ENCODE measurements at regions not wholly inside any gene's neighbourhood (a gene's known extent, or its start where the extent isn't known, plus 50 kb on each side); places are given as distances from the start of the nearest gene placed in this dataset.
"Not testable (repeated sequence)": the region's sequence is repeated elsewhere in the genome, so short reads cannot be mapped to it uniquely, and the experiment has no call there.

DNA sequence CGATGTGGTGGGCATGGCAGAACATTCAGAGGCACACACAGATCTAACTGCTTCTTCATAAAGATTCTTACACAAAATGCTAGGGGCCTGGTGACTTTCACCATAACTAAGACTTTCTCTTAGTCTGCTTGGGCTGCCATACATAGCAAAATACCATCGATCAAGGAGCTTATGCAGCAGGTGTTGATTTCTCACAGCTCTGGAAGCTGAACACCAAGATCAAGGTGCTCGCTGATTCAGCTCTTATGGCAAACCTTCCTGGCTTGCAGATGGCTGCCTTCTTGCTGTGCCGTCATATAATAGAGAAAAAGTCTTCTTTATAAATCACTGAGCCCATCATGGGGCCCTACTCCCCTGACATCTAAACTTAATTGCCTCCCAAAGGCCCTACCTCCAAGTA is 487.3 kb downstream of the AJAP1 start:
- DNase-seq: no peak
- in situ Hi-C loops (cut with MboI; ENCODE audit: low pct_unique_long_range_greater_than_20kb, low sequenced_read_pairs): no loop called here

DNA sequence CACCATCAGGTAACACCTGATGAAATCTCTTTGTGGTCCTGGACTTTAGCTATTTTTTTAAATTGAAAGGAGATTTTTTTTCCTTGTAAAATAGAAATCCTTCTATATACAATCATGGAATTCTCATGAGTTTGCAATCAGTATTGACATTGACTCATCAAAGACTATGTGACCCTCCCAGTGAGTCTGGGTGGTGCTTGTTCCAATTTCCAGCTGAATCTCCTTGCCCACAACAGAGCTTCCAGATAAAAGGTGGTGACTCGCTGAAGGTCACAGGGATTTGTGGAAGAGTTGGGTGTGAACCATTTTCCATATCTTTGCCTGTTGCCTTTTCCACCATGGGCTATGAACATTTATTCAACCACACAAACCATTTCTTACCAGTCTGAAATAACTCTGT is 486.6 kb downstream of the AJAP1 start:
- no peak for DNase-seq
- in situ Hi-C loops (cut with MboI; ENCODE audit: low pct_unique_long_range_greater_than_20kb, low sequenced_read_pairs): no loop called here

DNA sequence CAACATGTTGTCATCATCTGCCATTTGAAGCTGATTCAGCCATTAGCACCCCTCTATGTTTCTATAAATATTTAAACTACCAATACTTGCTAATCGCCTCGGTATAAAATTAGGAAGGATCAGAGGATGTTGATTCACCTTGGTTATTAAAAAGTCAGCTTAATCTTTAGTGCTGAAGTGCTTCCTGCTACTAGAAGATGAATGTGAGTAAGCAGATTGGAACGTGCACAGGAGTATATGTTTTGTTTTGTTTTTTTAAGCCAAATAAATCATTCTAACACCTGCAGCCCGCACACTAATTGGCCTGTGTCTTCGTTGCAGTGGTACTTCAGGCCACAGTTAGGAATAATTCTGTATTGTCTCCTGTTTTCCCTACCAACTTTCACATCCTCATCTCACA is 485.7 kb downstream of the AJAP1 start:
- in situ Hi-C loops (cut with MboI; ENCODE audit: low pct_unique_long_range_greater_than_20kb, low sequenced_read_pairs): no loop called here
- DNase-seq: no peak

DNA sequence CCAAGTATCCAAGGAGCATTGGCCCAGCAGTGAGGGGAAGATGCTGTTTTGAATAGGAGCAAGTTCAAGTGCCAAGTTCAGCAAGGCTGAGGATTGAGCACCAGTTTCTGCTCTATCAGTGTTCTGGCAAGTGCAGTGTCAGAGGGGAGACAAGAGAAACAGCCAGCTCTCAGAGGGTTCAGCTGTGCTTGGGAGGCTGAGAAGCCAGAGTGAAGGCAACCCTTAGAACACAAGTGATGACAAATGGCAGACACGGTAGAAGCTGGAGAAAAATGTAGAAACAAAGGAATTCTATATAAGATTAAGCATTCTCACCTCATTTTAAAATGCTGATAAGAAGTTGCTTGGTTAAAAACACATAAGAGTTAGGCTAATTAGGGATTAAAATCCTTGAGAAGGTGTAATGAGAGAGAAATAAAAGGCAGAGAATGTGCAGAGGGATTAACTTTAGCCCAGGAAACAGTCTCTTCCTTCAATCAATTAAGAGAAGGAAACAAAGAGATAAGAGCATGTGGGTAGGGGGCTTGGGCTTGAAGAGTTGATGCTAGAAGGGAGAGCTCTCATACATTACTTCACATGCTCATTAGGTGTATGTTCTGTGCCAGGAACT is 475.4 kb downstream of the AJAP1 start:
- in situ Hi-C loops (cut with MboI; ENCODE audit: low pct_unique_long_range_greater_than_20kb, low sequenced_read_pairs): no loop called here
- DNase-seq: no peak

DNA sequence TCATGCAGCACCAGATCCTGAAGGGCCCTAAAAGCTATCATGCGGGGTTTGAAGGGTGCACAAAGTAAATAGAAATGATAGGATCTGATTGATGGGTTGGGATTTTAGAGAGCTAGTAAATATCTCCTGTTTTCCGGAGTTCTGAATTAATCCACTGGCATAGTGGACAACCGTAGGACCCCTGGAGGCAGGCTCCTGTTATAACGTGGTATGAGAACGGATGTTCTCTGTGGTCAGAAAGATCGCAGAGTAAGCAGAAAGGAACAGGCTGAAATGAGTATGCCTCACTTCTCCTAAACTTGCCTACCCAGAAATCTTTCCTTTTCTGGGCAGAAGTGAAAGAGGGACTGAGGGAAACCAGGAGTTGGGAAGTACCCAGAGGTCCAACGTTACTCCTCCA is 470.8 kb downstream of the AJAP1 start:
- in situ Hi-C loops (cut with MboI; ENCODE audit: low pct_unique_long_range_greater_than_20kb, low sequenced_read_pairs): no loop called here
- DNase-seq: no peak

DNA sequence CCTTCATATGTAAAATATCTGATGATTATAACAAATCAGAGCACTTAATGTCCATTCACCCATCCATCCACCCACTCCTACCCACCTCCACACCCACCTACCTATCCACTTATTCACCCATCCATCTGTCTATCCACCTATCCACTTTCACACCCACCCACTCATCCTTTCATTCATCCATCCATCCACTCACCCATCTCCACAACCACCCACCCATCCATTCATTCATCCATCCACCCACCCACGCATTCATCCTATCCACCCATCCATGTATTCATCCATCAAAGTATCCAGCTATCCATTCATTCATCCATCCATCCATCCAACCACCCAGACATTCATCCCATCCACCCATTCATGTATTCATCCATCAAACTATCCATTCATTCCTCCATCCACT is 466.1 kb downstream of the AJAP1 start:
- no peak for DNase-seq
- in situ Hi-C loops (cut with MboI; ENCODE audit: low pct_unique_long_range_greater_than_20kb, low sequenced_read_pairs): no loop called here

DNA sequence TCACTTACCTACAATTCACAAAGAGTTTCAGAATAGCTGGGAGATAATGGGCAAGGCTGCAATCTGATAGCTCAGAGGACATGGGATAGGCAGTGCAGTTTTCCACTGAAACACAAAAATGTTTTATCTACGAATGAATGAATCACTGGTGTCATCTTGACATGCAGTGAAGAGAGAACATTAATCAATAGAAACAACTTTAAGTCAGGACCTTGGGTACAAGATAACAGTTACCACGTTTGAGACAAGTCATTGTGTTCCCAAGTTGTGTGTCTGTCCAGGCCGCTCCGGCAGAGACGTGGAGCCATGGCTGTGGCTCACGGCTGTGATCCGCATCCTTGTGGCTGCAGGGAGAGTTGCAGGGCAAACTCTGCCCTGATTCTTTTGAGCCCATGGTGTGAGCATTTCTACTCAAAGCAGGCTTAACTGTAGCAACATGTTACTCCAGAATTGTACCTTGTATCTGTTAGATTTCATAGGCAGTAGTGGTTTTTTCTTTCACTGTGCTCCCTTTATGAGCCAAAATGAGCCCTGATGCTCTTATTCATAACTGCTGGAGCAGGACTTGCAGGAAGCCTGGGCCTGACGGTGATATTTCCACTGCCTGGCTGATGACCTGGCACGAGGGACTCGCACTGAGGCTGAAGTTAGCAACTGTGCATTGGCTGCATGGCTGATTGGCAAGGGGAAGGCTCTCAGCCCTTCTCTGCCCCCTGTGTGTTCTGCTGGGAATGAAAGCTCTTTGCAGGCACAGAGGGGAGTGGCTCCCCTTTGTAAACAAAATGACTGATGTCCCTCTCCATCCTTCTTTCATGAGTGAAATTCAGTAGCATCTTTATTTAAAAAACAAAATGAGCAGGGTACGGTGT is 465.2 kb downstream of the AJAP1 start:
- DNase-seq: no peak
- in situ Hi-C loops (cut with MboI; ENCODE audit: low pct_unique_long_range_greater_than_20kb, low sequenced_read_pairs): no loop called here

DNA sequence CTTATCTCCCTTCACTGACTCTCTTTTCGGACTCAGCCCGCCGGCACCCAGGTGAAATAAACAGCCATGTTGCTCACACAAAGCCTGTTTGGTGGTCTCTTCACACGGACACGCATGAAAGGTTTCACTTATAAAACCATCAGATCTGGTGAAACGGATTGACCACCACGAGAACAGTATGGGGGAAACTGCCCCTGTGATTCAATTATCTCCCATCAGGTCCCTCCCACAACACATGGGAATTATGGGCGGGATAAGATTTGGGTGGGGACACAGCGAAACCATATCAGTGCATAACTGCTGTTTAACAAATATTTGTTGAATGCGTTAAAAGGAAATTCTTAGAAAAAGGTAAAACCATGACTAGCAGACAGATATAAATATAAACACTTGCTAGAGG is 464.4 kb downstream of the AJAP1 start:
- DNase-seq; in situ Hi-C loops (cut with MboI; ENCODE audit: low pct_unique_long_range_greater_than_20kb, low sequenced_read_pairs): not testable (repeated sequence)

DNA sequence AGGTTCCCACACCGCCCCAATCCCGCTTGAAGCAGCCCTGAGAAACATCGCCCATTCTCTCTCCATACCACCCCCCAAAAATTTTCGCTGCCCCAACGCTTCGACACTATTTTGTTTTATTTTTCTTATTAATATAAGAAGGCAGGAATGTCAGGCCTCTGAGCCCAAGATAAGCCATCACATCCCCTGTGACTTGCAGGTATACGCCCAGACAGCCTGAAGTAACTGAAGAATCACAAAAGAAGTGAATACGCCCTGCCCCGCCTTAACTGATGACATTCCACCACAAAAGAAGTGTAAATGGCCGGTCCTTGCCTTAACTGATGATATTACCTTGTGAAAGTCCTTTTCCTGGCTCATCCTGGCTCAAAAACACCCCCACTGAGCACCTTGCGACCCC is 463.9 kb downstream of the AJAP1 start:
- DNase-seq; in situ Hi-C loops (cut with MboI; ENCODE audit: low pct_unique_long_range_greater_than_20kb, low sequenced_read_pairs): not testable (repeated sequence)

DNA sequence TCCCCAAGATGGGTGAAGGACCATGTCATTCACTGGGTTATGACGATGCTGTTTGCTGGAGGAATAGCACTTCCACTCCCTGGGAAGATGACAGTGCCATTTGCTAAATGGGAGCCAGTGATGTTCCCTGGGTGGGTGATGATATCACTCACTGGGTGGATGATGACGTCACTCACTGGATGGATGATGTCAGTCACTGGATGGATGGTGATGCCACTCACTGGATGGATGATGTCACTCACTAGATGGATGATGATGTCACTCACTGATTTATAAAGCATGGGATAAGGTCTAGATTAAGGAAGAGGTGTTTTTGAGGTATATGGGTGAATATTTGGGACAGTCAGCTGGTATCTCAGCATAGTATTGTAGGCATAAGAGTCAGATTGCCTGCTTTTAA is 457.2 kb downstream of the AJAP1 start:
- DNase-seq: no peak
- in situ Hi-C loops (cut with MboI; ENCODE audit: low pct_unique_long_range_greater_than_20kb, low sequenced_read_pairs): no loop called here

DNA sequence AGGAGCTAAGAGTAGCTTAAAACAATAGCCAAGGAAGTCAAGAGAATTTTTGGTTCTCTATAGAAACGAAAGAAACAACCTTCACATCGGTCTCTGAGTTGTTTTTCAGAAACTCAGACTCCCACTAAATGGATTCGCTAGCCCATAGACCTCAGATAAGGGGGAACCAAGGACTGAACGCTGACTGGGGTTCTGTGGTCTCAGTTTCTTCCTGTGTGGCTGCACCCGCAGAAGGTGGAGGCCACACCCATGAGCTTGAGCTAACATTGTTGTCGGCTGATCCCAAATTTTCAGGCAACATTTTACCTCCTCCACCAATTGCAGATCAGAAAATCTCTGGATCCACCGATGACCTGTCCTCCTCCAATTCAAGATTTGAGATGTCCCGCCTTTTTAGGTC is 456.1 kb downstream of the AJAP1 start:
- in situ Hi-C loops (cut with MboI; ENCODE audit: low pct_unique_long_range_greater_than_20kb, low sequenced_read_pairs): no loop called here
- DNase-seq: no peak

DNA sequence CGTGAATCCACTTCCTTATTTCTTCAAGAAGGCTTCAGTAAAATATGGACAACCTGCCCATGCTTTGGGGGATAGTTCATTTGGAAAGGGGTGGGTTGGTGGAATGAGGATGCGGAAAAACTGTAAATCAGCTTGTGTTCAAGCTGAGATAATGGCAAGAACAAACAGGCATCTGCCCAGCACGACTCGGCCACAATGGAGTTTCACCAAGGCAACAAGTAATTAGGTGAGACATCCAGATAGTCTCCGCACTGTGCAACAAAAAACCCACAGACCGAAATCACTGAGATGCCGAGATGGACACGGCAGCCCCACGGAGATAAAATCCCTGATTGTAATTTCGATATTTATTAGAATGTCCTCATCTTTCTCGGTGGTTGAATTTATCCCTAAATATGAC is 455.2 kb downstream of the AJAP1 start:
- in situ Hi-C loops (cut with MboI; ENCODE audit: low pct_unique_long_range_greater_than_20kb, low sequenced_read_pairs): no loop called here
- DNase-seq: no peak

DNA sequence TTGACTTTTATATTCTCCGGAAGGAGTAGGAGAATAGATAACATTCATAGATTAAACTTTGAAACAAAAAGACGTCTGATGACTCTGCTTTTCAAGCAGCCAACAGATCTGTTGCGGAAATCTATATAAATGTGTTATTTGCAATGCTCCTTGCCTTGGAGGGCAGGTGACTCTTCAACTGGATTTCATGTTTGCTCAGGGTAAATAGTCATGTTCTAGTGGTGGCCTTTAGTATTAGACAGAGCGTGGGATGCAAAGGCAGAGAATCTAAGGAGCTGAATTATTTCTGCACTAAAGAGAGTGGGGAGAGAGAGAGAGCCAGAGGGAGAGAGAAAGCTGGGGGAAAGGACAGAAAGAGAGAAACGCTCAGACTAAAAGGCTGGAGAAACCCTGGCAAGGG is 454.3 kb downstream of the AJAP1 start:
- in situ Hi-C loops (cut with MboI; ENCODE audit: low pct_unique_long_range_greater_than_20kb, low sequenced_read_pairs): no loop called here
- no peak for DNase-seq

DNA sequence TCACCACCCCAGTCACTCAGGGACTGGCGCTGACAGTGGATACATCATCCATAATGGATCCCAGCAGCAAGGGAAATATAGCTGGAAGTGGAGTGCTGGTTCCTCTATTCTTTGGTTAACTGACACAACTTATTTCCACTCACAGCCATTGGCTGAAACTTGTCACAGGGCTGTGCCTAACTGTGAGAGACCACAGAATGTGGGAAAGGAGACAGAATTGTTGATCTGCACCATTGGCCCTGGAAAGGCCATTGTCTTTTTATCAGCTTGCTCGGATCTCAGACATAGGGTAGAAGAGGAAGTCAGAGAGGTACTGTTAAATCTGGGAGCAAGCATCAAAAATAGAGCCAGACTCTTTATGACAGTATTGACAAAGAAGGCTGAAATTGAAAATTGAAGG is 451.3 kb downstream of the AJAP1 start:
- DNase-seq: no peak
- in situ Hi-C loops (cut with MboI; ENCODE audit: low pct_unique_long_range_greater_than_20kb, low sequenced_read_pairs): no loop called here

DNA sequence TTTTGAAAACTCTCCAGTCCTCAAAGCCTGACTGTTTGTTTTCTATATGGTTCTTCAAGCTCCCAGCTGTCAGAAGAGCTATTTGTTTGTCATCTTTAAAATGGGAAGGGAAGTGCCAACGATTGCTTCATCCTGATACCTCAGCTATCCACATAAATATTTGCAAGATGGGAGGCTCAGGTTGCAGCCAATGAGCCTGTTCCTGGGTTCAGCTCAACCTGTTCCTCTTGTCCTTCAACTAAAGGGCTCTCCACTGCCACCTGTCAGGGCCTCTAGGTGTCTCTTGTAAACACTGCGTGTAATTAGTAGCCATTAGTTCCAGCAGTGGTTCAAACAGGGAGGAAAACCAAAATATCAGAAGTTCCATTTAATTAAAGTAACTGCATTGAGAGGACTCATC is 445.1 kb downstream of the AJAP1 start:
- no peak for DNase-seq
- in situ Hi-C loops (cut with MboI; ENCODE audit: low pct_unique_long_range_greater_than_20kb, low sequenced_read_pairs): no loop called here

DNA sequence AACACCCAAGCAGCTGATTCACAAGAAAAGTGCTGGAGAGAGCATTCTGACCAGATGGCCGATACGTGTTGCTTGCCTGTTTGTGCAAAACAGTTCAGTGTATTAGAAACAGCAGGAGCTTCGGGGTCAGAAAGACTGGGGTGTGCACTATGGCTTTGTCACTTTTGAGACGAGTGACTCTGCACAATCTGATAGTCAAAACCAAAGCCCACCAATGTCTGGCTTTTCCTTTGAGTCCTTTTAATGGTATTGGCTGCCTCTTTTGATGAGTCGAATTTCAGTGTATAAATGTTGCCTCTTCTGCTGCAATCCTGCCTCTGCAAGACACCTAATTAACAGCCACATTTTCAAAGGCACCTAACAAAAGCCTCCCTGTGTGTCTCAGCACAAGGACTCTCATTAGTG is 444.6 kb downstream of the AJAP1 start:
- no peak for DNase-seq
- in situ Hi-C loops (cut with MboI; ENCODE audit: low pct_unique_long_range_greater_than_20kb, low sequenced_read_pairs): no loop called here

DNA sequence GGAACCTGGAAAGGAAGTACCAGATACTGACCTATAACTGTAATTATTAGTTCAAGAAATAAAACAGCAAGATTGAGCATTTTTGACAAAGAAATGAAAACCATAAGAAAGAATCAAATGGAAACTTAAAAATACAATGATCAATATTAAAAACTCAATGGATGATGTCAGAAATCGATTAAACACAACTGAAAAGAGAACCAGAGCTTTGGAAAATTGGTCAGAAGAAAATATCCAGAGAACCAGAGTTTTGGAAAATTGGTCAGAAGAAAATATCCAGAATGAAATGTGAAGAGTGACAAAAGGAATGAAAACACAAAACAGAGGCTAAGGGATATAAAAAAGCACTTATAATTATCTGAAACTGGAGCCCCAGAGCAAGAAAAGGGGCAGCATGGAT is 438.6 kb downstream of the AJAP1 start:
- DNase-seq: no peak
- in situ Hi-C loops (cut with MboI; ENCODE audit: low pct_unique_long_range_greater_than_20kb, low sequenced_read_pairs): no loop called here

DNA sequence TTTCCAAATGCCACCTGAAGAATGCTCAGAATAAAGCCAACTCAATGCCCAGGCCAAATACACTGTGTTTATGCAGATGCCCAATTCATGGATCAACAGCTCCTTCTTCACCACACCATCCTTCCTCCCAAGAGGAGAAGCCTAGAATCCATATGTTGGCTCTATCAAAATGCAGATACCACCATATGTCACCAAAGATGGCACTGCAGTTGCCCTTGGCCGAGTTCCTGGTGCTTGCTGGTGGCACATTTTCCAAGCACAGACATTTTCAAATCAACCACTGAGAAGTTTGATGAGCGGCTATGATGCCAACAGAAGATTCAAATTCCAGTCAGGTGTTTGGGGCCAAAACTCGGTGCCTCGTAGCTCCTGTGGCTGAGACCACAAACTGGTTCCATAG is 430.3 kb downstream of the AJAP1 start:
- in situ Hi-C loops (cut with MboI; ENCODE audit: low pct_unique_long_range_greater_than_20kb, low sequenced_read_pairs): no loop called here
- no peak for DNase-seq

DNA sequence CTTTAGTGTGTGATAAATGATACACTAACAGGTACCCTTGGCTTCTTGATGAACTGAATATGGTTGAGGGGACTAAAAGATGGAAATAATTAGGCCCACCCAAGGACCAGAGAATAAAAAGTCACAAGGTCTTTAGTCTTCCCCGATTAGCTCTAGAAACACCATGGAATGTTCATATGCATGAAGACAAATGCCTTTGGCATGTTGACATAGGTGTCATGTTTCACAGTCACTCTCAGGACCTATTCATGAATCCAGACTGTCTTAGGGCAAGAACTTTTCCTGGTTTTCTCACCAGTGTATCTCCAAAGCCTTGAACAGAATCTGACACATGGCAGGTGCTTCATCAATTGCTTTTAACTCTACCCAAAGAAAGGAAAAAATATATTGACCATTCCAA is 412.8 kb downstream of the AJAP1 start:
- in situ Hi-C loops (cut with MboI; ENCODE audit: low pct_unique_long_range_greater_than_20kb, low sequenced_read_pairs): no loop called here
- no peak for DNase-seq

DNA sequence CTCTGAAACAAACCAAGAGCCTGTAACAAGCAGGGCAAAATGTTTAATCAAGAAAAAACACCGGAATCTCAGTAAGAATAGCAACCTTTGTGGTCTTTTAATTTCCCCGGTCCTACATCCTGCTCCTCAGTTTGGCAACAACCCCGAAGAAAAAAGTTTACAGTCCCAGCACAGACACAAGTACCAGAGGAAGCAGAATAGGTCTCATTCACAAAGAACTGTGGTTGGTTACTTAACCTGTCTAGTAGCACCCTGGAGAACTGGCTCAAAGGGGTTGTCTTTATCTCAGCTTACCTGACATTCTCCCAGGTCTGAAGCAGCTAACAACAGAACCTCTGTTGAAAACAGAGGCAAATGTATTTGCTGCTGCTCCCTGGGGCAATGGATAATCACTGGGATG is 399.3 kb downstream of the AJAP1 start:
- in situ Hi-C loops (cut with MboI; ENCODE audit: low pct_unique_long_range_greater_than_20kb, low sequenced_read_pairs): no loop called here

DNA sequence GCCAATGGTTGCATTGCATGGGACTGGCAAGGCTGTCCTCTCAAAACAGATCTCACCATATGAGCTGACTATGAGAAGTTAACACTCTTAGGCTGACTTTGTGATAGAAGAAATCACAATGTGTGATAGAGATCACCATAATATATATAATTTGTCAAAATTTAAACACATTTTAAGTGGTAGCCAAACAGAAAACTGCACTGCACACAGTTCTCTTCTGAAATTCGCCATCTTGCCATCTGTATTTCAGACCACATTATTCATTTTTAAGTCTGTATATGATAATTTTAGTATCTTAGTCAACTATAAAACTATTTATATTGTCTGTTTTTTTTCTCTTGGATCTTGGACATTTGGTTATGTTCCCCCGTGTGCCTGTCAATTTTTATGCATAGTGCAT is 374.7 kb downstream of the AJAP1 start:
- no peak for DNase-seq
- in situ Hi-C loops (cut with MboI; ENCODE audit: low pct_unique_long_range_greater_than_20kb, low sequenced_read_pairs): no loop called here

More for the DNA sequence above, 399.3 kb downstream of the AJAP1 start:
- no peak for DNase-seq

All from KBM-7 (cell line).